GM18498 (cell line): ENCODE measurements at regions not wholly inside any gene's neighbourhood (a gene's known extent, or its start where the extent isn't known, plus 50 kb on each side); places are given as distances from the start of the nearest gene placed in this dataset.

Source experiments
- ATAC-seq: cut with Tn5 transposase; IDR thresholded peaks from one replicate; pipeline ENCODE4 v1.9.1; 2021; ENCODE audit warnings: mild to moderate bottlenecking, moderate library complexity; ENCODE audit not compliant: unreplicated experiment

DNA sequence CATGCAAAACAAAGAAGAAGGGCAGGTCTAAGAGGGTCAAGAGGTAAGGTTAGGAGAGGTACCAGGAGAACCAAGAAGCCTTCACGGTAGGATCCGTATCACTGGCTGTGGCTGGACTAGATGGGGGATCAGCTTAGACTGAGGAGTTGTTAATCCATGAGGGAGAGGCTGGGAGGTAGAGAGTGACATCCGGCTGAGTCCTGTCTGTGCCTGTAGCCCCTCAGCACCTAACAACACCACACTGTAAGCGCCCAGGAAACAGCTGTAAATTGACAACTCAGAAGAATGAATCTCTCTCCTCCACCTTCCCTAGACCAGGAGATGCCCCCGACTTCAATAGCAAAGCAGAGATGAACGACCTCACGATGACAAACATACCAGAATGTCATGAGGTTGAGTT is 199.4 kb upstream of the RPL38 start:
- ATAC-seq, result no peak

DNA sequence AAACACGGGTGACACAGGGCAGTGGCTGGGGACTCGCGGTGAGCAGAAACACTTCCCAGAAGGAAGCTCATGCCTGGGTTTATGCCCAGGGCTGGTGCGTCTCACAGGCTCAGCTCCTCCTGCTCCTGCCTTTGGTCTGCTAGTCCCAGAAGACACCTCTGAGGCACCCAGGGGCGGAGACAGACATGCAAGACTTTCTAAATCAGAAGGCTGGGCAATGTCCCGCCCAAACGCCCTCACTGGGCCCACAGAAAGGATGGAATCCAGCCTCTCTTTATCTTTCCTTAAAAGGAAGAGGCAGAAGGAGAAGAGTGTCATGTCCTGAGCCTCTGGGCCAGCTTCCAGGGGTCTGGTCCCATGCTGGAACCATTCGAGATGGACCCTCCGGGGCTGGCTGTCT is 197.7 kb upstream of the RPL38 start:
- no peak for ATAC-seq

DNA sequence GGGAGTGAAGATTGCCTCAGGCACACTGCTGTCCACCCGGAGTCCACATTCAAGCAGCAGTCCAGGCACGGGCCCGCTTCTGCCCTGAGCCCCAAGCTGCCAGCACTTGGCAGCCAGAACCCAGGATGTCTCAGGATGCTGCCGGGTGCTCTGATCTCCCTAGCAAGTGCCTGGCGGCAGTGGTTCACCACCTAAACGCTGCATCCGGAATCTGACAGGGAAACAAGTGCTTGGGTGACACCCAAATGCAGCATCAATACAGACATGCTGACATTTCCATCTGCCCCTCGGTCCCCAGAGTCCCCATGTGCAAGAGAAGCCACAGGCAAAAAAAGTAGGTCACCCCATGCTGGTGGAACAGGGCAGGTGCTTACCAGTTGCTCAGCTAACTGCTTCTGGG is 197.1 kb upstream of the RPL38 start:
- ATAC-seq, result no peak

DNA sequence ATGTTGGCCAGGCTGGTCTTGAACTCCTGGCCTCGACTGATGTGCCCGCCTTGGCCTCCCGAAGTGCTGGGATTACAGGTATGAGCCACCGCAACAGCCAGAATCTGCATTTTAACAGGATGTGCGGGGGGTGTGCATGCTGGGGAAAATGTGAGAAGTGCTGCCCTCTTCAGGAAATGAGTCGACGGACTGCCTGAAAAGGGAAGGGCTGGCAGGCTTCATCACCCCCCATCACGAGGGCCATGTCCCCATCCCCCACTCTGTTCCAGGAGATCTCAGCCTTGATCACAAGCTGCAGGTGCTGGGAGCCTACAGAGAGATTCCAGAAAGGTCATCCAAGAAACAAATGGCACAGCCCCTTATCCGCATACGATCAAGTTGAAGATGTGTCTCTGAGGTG is 195.3 kb upstream of the RPL38 start:
- no peak for ATAC-seq

DNA sequence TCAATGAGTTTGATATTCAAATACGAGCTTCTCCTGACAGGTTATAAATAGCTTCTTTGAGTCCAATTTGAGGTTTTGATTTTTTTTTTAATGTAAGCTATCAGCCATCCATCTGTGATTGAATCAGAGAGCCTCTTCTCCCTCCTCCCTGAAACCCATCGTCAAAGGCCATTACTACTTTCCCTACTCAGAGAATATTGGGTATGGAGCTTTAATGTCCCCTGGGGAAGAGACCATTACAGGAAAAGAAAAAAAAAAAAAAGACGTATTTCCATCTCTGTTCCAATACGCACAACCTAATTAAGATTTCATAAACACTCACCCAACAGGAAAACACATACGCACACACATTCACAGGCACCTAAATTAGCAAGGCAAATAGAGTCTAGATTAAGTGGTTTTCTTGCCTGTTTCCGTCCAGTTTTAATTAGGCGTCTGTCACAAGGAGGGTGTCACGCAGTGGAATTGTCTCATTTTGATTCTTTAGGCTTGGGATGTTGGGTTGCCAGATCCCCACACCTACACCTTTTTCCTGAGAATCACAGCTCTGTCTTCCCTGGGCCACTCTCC is 194.3 kb upstream of the RPL38 start:
- no peak for ATAC-seq

DNA sequence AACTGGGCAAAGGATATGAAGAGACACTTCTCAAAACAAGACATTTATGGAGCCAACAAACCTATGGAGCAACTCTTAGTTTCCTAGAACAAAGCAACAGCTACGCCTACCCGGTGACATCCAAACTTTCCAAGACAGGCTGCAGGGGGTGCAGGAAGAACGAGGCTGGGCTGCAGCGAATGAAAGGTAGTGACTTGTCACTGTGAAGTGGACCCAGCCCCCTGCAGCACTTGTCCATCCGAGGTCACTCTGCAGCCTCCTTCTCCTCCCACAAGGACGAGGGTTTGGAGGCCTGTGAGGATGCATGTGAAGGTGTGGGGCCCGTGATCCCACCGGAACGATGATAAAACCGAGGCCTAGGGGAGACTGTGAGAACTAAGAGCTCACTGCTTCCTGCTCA is 192.6 kb upstream of the RPL38 start:
- ATAC-seq, result no peak

DNA sequence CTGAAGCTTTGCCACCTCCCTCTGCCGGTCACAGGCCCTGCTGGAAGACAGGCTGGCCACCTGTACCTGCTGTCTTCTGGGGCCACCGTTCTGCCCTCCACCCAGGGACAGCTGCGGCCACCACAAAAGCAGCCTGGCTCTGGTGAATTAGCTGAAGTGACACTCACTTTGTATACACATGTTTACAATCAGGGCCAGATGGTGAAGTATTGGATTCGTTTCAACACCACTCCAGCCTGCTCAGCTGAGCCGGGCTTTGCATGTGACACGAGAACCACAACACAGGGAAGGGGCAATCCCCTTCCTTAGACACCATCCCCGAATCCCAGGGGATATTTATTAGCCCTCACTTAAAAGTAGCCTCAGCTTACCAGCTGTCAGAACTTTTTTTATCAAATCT is 191.5 kb upstream of the RPL38 start:
- ATAC-seq, result no peak

DNA sequence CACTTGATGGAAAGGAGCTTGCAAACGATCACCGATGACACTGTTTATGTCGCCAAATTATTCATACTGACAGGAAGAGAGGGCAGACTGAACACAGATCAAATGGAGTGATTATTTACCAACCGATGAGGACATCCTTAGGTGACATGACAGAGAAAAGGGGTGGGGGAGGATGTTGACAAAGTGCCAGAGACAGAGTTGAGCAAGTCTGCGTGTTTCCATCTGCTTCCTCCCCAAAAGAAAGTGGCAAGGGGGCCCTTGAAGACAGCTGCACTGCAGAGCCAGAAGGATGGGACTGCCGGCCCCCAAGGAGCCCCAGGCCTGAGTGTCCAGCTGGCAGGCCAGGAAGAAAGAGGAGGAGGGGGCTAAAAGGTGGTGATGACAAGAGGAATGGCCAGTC is 191.0 kb upstream of the RPL38 start:
- ATAC-seq, result no peak

DNA sequence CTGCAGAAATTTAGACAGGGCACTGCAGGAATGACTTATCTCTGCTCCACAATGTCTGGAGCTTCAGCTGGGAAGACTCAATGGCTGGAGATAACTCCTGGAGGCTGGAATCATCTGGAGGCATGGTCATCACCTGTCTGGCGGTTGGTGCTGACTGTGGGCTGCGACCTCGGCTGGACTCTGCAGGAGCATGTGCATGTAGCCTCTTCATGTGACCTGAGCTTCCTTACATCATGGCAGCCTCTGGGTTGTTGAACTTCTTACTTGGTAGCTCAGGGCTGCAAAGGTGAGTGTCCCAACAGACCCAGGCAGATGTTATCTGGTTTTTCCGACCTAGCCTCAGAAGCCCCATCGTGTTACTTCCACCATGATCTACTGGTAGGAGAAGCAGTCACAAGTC is 188.2 kb upstream of the RPL38 start:
- no peak for ATAC-seq

DNA sequence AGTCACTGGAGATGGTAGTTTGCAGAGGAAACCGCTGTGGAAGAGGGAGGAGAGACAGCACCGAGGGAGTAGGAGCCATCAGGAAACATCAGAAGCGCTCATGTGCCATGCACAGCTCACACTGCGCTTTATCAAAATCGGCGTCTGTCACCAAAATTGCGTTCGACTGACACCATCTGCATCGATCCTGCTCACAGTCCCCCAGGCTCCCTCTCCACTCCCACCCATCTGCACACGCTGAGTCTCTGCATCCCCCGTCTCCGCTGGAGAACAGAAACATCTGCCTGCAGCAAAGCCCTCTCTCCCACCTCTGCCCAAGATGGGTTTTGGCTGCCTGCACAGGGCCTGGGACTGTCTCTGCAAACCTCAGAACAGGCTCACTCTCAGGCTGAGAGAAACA is 187.5 kb upstream of the RPL38 start:
- no peak for ATAC-seq

DNA sequence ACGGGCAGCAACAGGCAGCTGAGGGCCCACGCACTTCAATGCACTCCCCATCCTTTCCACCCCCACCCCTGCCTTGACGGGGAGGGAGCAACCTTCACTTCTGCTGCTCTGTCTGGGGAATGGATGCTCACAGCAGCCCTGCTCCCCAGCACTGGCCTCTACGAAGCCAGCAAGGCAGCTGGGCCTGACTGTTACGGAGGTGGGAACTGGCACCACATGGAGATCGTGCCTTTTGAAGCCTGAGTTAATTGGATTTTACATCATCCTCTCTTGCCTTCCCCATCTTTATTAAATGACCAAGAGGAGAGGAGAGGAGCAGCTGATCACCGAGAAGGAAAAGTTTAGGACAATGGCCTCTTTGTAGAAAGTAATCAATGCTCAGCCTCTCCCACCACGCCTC is 187.0 kb upstream of the RPL38 start:
- ATAC-seq, result no peak

DNA sequence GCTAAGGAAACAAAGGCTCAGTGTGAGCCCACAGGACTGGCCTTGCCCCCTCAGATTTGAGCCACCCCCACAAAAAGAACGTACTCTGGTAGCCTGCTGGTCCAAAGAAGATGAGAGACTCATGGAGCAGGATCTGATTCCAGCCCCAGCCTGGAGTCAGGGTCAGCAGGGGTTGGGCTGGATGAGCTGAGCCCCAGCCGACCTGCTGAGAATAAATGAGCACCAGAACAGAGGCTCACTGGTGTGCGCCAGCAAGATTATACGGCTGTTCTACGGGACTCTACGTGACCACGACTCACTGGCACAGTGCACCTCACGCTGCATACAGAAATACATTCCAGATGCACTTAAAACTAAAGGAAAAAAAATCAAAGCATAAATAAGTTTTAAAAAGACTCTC is 186.0 kb upstream of the RPL38 start:
- ATAC-seq, result no peak

DNA sequence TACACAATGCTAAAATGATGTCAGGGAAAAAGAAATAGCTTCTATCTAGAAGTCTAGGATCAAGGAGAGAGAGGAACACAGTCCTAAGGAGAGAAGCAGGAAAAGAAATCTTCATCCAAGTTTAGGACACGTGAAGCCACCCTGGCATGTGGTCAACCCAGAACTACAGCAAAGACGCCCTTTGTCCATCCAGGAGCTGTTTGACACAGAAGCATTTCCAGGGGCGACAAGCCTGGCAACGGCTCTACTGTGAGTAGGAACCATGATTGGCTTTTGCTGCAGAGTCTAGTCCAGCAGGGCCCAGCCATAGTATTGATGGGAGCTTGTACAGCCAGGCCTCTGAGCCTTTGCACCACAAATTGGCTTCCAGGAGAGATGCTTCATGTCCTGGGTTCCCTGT is 185.4 kb upstream of the RPL38 start:
- ATAC-seq, result no peak

DNA sequence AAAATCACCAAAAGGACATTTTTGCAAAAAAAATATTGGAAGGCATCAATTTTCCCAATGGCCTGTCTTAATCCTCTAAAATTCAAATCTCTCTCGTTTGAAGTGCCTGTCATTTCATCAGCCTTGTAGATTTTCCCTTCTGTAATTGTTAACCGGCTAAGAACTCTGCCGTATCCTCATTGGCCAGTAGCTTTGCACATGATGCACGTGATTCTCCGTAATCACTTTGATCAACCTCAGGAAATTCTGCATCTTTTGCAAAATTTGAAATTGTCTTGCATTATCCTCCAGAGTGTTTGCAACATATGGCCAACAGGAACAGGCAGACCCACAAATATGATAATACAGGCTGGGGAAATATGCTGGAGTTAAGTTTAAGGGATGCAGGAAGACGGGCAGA is 184.2 kb upstream of the RPL38 start:
- ATAC-seq, result no peak

DNA sequence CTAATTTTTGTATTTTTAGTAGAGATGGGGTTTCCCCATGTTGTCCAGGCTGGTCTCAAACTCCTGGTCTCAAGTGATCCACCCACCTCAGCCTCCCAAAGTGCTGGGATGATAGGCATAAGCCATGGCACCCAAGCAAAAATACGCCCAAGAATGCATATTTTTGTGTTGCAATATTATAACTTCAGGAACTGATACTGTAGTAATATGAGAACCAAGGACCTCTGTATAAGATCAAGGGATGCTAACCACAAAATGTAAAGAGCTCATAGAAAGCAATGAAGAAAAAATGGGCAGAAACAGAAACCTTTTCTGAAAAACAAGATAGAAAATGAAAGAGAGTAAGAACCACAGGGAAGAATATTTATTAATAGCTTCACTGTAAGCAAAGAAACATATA is 183.6 kb upstream of the RPL38 start:
- ATAC-seq, result no peak

DNA sequence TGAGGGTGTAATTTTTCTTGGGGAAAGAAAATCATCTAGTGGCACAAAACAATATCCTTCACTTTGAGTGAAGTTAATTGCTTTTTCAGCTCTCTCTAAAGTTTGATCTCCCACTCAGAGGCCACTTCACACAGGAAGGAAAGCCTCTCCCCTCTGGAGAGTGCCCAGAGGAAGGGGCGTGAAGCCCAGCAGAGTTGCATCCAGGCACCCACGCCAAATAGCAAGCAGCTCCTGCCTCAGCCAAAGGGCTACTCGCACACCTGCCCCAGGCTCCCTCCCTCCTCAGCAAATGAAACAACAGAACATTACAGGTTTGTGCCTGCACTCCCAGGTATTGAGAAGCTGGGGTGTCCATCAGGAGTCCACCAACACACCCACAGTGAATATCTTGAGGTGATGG is 183.0 kb upstream of the RPL38 start:
- no peak for ATAC-seq

DNA sequence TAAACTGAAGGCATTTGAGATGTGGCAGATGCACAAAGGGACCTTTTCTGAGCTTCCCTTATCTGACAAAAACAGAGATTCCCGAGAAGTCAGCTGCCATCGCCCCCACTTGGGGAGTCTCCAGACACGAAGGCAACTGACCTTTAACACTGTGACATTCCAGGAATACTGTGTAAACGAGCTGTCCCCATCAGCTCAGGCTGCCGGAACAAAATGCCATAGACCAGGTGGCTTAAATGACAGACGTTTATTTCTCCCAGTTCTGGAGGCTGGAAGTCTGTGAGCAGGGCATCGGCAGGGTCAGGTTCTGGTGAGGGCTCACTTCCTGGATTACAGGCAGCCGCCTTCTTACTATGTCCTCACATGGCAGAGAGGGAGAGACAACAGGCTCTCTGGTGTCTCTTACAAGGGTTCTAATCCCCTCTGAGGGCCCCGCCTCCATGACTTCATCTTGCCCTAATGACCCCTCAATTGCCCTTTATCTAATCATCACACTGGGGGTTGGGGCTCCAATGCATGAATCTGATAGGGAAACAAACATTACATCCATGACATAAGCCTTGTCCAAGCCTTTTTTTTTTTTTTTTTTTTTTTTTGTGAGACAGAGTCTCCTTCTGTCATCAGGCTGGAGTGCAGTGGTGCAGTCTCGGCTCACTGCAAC is 178.5 kb upstream of the RPL38 start:
- ATAC-seq, result no peak

DNA sequence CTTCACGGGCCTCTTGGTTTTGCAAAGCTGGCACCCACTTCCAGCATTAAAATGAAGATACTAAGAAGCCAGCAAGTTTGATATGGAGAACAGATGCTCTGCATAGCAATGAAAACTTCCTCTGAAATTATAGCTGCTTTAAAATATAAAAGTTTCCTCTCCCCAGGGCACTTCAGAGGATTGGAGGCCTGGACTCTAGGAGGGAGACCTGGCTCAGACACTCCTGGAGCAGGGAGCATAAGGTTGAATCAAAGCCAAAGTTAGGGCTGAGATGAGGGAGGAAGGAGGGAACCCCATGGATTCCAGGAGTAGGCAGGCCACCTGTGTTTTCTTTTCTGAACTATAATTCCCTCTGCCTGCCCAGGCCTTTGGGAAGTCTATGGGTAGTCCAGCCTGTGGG is 176.0 kb upstream of the RPL38 start:
- no peak for ATAC-seq

DNA sequence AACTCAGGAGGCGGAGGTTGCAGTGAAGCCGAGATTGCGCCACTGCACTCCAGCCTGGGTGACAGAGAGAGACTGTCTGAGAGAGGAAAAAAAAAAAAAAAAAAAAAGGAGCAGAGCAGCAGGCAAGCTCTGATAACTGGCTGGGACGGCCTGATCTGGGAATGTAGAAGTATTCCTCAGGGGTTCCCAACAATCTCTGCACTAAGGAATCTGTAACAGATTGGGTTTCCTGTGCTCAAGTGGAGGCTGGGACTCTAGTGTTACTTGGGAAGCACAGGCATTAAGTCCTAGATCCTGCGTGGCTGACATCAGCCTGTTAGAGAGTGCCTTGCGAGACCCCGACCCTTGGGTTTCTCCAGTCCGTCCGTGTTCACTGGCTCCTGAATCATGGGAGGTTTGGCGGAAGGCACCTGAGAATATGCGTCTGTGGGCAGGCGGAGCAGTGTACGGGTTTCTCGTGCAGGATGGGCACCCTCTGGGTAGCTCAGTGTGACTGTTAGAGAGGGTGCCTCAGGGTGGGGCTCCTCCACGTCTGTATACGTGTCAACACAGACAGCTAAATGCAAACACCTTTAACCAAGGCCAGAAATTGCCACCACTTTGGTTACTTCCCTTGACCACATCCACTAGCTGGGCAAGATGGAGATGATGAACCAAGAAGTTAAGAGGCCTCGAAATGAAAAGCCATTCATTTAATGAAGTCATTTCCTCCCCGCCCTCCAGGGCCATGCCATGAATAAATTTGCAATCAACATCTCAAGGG is 174.9 kb upstream of the RPL38 start:
- no peak for ATAC-seq

DNA sequence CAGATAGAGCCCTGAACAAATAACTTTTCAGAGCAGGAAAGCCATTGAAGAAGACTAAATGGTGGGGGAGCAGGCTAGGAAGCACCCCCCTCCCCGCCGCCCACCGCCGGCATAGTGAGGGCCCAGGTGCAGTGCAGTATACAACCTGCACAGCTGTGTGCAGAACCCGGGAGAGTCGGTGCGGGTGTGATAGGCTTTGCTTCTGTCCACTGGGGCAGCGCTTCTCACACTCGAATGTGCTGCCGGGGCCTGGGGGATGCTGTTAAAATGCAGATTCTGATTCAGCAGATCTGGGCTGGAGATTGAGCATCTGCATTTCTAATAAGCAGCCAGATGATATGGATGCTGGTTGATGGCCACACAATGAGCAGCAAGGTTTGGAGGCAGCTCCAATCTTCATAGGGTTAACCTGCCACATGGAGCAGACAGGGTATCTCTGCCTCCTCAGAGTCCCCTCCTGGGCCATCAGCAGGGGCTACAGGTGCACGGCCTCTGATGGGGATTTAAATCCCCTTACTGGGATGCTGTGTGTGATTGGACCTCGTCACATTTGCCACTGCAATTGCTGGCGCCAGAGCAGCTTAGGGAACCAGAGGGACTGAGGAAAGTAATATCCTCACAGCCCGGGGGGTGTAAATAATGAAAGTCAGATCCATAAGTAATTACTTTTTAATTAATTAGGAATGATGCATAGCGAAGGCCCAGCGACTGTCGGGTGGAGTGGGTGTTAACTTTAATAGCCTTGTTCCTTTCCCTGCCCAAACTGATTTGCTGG is 172.0 kb upstream of the RPL38 start:
- ATAC-seq, result no peak

DNA sequence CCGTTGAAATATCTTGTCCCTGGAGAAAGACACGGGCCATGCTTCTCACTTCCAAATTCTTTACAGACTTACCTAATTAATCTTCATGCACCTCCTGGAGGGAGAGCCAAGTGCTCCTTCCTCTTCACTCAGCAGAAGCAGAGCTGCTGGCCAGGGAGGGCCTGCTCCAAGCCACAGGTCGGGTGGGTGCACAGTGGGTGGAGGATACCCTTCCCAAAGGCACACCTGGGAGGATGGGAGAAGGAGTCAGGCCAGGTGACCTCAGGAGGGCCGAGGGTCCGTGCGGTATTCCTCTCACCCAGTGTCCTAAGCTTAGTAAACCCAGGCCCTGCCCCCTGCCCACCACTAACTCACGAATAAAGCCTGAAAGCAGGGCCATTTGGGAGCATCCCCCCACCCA is 171.3 kb upstream of the RPL38 start:
- no peak for ATAC-seq

DNA sequence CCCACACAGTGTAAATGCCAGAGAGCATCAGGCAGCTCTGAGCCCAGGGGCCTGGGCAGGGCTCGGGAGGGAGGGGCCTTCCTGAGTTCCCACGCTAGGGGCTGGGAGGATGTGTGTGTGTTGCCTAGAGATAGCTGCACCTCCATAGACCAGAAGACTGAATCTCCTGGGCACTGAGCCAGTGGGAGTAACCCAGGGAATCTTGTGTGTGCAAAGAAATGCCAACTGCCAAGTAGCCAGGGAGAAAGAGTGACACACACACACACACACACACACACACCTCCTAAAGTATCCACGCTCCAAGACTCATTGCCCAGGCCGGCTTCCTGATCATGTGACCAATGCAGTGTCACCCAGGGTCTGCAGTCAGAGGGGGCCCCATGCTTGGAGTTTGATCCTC is 166.2 kb upstream of the RPL38 start:
- no peak for ATAC-seq
